ENCODE measurements at regions not wholly inside any gene's neighbourhood (a gene's known extent, or its start where the extent isn't known, plus 50 kb on each side); places are given as distances from the start of the nearest gene placed in this dataset.

- TF ChIP-seq CTCF (IDR thresholded peaks at IDR 0.05) = no peak
- TF ChIP-seq POLR2A (IDR thresholded peaks at IDR 0.05) = no peak
Measured at GRCh38 chr6:165852676-165853075, 189.6 kb upstream of the PDE10A start.

All from lower leg skin (tissue), 3 donors.